Ovary (tissue), 7 donors: ENCODE measurements at regions not wholly inside any gene's neighbourhood (a gene's known extent, or its start where the extent isn't known, plus 50 kb on each side); places are given as distances from the start of the nearest gene placed in this dataset.

Source experiments
- DNase-seq, 5 donors: peaks; one replicate each; pipeline ENCODE4 v3.0.0-alpha.2; 2019 to 2020
- H3K27ac ChIP-seq, 2 donors: fragments of 200-600 bp; one replicate each; pipeline versions ENCODE4 v1.5.1 to v1.8.0; 2019 to 2022
- H3K27me3 ChIP-seq: fragments of 200-600 bp; one replicate; pipeline ENCODE4 v1.8.0; 2022
- H3K36me3 ChIP-seq: fragments of 200-600 bp; sonication (generic); one replicate; pipeline ENCODE4 v1.5.1; 2019
- H3K4me1 ChIP-seq: one replicate; pipeline ENCODE4 v1.8.1; 2013; ENCODE audit warnings: mild to moderate bottlenecking, moderate library complexity; ENCODE audit not compliant: insufficient read depth
- H3K4me3 ChIP-seq: fragments of 200-600 bp; sonication (generic); one replicate; pipeline ENCODE4 v1.5.1; 2017
- H3K9me3 ChIP-seq, 2 donors: fragments of 200-600 bp in 1 of 2; sonication (generic) in 1 of 2; one replicate each; pipeline versions ENCODE4 v1.5.1 to v1.8.1; 2013 to 2019; ENCODE audit warnings: mild to moderate bottlenecking in 1 of 2, moderate library complexity in 1 of 2
- CTCF ChIP-seq, 3 donors: fragments of 450-650 bp in 2 of 3; fragments of 200-600 bp in 1 of 3; IDR thresholded peaks; one replicate each; pipeline versions ENCODE4 v1.5.1 to v1.8.0; 2016 to 2022; ENCODE audit warnings: antibody characterized with exemption in 3 of 3, mild to moderate bottlenecking in 1 of 3
- EP300 ChIP-seq: sonication (generic); formaldehyde crosslinking; IDR thresholded peaks from one replicate; pipeline ENCODE4 v1.6.1; 2017; ENCODE audit warnings: antibody characterized with exemption
- POLR2A ChIP-seq: fragments of 450-650 bp; IDR thresholded peaks from one replicate; pipeline ENCODE4 v1.6.1; 2017; ENCODE audit warnings: antibody characterized with exemption, mild to moderate bottlenecking, moderate library complexity
- WGBS, 3 donors: extraction: QIAGEN DNeasy Blood & Tissue Kit in 1 of 3; methylation state at CpG; one replicate each; pipeline versions ENCODE4 v1.1.5 to v1.1.7; 2013 to 2017; 5-methylcytosine and 5-hydroxymethylcytosine counted together
- intact Hi-C, 4 donors: fragments of 100-400 bp; cut with DNase I; formaldehyde crosslinking; loops; one replicate each; pipeline versions ENCODE4 v1.11.0 to v1.15.1; 2022 to 2023
- donor health status: DM: no; HTN: no; CAD: no; lungs with moderate emphysema.
- donor health status: DM: no; HTN: no; CAD: no.
- donor health status: Bipolar disorder and iron deficiency.
- donor health status: DM: no; HTN: no; CAD: no.
- donor health status: DM: yes; HTN: yes; CAD: no.

DNA sequence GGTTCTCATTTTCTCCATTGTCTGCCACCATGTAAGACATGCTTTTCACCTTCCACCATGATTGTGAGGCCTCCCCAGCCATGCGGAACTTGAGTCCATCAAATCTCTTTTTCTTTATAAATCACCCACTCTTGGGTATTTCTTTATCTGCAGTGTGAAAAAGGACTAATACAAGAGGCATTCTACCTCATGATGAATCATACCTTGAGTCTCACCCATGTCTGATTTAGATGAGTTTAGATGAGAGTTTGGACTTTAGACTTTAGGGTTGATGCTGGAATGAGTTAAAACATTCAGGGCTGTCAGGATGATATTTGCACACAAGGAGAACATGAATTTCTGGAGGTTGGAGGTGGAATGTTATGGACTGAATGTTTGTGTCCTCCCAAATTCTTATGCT lies 545.6 kb downstream of the C6orf118 start:
- 88 to 94% (median 94%) methylated on average over 1 of the region's 1 CpG for WGBS, 3 donors
- intact Hi-C loops = no loop called here

GRCh38 chr6:164757451-164757850 lies 552.0 kb downstream of the C6orf118 start:
- Histone ChIP-seq H3K9me3 (no peaks in the 10 kb centered on the region), H3K4me3 (no peak overlapping the region), H3K36me3 (no peaks in the 10 kb centered on the region), H3K4me1 (no peaks in the 10 kb centered on the region), H3K27me3 (no peaks in the 10 kb centered on the region), H3K27ac (no peak overlapping the region)
- WGBS, 3 donors = 90 to 97% (median 93%) methylated on average over 2 of the region's 2 CpGs
- no peak for DNase-seq
- TF ChIP-seq CTCF (IDR thresholded peaks at IDR 0.05) = no peak
- intact Hi-C loops = no loop called here

More for the DNA sequence above, 545.6 kb downstream of the C6orf118 start:
- TF ChIP-seq CTCF (IDR thresholded peaks at IDR 0.05) (no peak), POLR2A (no peak), EP300 (no peak)
- DNase-seq = no peak
- no peak overlapping the region for H3K4me3 ChIP-seq
- no peaks in the 10 kb centered on the region for H3K27me3 ChIP-seq
- H3K9me3 ChIP-seq = no peaks in the 10 kb centered on the region
- no peaks in the 10 kb centered on the region for H3K36me3 ChIP-seq
- no peaks in the 10 kb centered on the region for H3K4me1 ChIP-seq
- no peak overlapping the region for H3K27ac ChIP-seq

DNA sequence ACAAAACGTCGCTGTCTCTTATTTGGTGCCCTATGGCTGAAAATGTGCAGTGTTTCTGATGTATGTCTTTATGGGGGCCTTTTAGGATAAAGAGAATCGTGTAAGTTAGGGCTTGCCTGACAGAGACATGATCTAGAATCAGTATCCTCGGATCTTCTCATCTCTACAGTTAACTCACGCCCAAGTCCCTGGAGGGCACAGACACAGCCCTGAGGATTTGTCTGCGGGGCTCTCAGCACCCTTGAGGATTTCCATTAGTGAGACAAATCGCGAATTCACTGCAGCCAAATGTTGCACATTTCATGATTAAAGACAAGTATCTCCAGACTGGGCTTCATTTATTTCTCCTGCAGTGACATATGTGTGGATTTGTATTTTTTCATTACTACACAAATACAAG lies 552.7 kb downstream of the C6orf118 start:
- H3K36me3 ChIP-seq = no peaks in the 10 kb centered on the region
- no peak overlapping the region for H3K4me3 ChIP-seq
- no peaks in the 10 kb centered on the region for H3K4me1 ChIP-seq
- intact Hi-C loops = no loop called here
- TF ChIP-seq POLR2A (no peak), EP300 (no peak), CTCF (IDR thresholded peaks at IDR 0.05) (no peak)
- no peak for DNase-seq
- no peaks in the 10 kb centered on the region for H3K9me3 ChIP-seq
- WGBS, 3 donors = 80 to 87% (median 85%) methylated on average over 8 of the region's 8 CpGs
- H3K27ac ChIP-seq = no peak overlapping the region
- no peaks in the 10 kb centered on the region for H3K27me3 ChIP-seq

DNA sequence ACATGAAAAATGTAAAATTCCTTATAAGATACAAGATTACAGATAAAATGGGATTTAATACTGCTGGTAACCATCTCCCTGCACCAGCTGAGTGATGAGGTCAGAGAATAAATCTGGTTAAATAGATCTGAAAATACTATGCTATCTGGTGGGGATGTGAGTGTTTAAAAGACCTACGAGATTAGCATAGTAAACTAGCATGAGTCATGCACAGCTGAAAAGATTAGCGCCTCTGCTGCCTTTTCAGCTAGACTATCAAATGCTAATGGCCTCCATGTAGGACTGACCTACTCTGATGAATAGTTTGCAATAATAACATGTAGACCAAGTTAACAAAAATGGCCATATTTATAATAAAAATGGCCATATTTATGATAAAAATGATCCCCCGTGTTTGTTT lies 553.3 kb downstream of the C6orf118 start:
- WGBS, 3 donors = 64 to 70% (median 65%) methylated on average over 3 of the region's 3 CpGs
- TF ChIP-seq EP300 (no peak), POLR2A (no peak), CTCF (IDR thresholded peaks at IDR 0.05) (no peak)
- no peaks in the 10 kb centered on the region for H3K9me3 ChIP-seq
- no peaks in the 10 kb centered on the region for H3K27me3 ChIP-seq
- no peaks in the 10 kb centered on the region for H3K36me3 ChIP-seq
- no peak for DNase-seq
- no peak overlapping the region for H3K4me3 ChIP-seq
- no peaks in the 10 kb centered on the region for H3K4me1 ChIP-seq
- intact Hi-C loops = no loop called here
- no peak overlapping the region for H3K27ac ChIP-seq

DNA sequence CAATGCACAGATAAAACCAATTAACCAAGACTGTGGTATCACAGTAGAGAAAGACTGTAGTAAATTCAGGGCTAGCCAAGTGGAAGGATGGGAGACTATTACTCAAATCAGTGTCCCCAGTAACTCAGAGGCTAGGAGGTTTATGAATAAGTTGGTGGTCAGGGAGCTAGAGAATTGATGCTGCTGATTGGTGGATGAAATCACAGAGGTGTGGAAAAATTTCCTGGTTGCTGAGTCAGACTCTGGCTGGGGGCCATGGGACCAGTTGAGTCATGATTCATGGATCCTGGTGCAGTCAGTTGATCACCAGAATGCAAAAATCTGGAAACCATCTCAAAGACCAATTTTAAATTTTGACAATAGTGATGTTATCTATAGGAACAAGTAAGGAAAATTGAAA lies 555.9 kb downstream of the C6orf118 start:
- no peak for TF ChIP-seq EP300
- TF ChIP-seq POLR2A = no peak
- TF ChIP-seq CTCF (IDR thresholded peaks at IDR 0.05) = no peak
- intact Hi-C loops = no loop called here
- no peaks in the 10 kb centered on the region for H3K36me3 ChIP-seq
- H3K27ac ChIP-seq = no peak overlapping the region
- no peak for DNase-seq
- no peak overlapping the region for H3K4me3 ChIP-seq
- no peaks in the 10 kb centered on the region for H3K9me3 ChIP-seq
- no peaks in the 10 kb centered on the region for H3K4me1 ChIP-seq
- no peaks in the 10 kb centered on the region for H3K27me3 ChIP-seq
